NCI-H1436 treated with DMSO at 0.1 percent for 48 hours (cell line): ENCODE measurements at regions not wholly inside any gene's neighbourhood (a gene's known extent, or its start where the extent isn't known, plus 50 kb on each side); places are given as distances from the start of the nearest gene placed in this dataset.

ENCODE experiments used
- DNase-seq: peaks from one replicate; lab custom pipeline; 2025; lab: John Stamatoyannopoulos, UW

GRCh38 chr22:47816863-47817210, 1054.4 kb downstream of the TBC1D22A start:
- DNase-seq: no peak

GRCh38 chr22:47816121-47816862, 1053.8 kb downstream of the TBC1D22A start:
- DNase-seq: no peak

DNA sequence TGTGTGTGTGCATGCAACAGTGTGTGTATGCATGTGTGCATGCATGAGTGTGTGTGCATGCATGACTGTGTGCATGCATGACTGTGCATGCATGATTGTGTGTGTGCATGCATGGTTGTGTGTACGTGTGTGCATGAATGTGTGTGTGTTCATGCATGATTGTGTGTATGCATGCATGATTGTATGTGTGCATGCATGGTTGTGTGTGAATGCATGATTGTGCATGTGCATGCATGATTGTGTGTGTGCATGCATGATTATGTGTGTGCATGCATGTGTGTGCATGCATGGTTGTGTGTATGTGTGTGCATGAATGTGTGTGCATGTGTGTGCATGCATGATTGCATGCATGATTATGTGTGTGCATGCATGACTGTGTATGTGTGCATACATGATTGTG, 1052.0 kb downstream of the TBC1D22A start:
- DNase-seq: no peak

- no peak for DNase-seq
Observed at GRCh38 chr22:47813661-47814060, 1051.2 kb downstream of the TBC1D22A start.

GRCh38 chr22:47811971-47812370, 1049.5 kb downstream of the TBC1D22A start:
- no peak for DNase-seq

DNA sequence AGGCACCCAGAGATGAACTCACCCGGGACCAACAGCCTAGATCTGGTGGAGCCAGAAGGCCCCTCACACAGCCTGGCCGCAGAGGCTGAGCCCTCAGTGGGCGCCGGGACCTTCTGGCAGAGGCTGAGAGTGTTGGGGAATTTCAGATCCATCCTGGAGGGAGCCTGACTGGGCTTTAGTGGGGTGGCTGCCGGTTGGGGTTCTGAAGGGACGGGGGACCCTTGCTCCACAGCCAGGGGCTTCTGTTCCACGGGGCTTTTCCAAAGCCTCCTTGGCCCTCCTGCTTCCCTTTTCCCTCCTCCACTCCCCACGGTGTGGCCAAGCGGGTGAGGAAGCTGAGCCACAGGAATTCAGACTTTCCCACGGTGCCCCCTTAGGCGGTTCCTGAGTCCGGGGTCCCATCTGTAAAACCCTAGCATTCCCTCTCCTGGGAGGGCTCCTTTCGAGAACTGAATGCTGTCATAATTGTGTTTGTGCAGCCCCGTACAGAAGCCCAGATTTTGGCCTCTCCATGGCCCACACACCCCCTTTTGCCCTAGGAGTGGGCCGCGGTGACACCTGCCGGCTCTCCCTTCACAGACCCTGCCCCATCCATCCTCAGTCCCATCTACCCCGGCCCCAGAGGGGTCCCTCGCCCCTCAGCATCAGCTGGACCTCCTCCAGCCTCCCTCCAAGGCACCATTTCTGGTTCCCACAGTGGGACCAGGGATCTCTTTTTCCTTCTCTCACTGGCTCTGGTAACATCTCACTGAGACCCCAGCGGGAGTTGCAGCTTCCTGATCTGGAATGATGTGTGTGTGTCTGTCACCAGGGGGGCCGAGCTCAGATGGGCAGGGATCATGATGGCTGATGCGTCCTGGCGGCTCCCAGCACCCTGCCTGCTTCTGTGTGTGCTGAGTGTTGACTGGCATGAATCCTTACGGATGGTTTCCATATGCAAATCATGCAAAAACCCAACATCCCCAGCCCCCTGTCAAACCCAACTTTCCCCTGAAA, 1048.4 kb downstream of the TBC1D22A start:
- no peak for DNase-seq

DNA sequence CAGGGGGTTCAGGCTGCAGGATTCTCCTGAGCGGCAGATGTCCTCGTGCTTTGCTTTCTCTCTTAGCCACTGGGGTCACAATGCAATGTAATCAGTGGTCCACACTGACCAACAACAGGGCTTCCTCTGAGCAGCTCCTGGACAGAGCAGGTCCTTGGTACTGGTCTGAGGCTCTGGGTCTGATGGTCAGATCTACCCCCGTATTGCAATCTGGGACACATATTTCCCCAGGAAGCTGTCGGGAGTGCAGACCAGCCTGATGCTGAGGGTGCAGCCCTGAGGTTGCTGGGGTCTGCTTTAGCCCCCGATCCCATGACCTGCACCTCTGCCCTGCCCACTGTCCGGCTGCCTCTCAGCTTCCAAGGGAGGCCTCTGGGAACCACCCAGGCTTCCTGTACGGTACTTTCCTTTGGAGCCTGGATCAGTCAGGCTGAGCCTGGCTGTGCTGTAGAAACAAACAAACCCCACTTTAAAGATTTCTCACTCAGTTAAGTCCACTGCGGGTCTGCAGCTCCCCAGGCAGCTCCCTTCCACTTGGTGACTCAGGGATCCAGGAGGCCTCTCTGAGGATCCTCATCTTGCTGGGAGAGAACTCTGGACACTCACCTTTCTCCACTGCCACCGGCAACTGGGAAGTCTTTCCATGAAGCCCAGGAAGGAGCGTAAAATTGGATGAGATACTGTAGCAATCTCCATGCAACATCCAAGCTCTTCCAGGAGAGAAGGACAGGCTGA, 1046.6 kb downstream of the TBC1D22A start:
- no peak for DNase-seq

DNA sequence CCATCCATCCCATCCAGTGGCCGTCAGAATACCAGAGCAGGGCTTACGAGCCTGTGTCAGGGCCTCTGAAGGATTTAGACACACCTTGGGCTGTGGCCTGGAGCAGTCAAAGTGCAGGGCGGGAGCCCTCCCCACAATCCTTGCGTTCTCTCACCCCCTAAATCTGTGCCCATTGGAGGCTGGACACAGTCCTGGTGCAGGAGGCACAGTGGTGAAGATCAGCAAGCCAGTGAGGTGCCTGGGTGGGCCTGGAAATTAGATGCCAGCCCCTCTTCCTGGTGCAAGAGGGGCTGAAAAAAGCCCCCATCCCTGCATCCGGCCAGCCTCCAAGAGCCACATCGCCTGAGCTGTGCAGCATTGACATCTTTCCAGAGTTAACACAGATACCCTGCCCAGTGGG, 1045.8 kb downstream of the TBC1D22A start:
- no peak for DNase-seq

DNA sequence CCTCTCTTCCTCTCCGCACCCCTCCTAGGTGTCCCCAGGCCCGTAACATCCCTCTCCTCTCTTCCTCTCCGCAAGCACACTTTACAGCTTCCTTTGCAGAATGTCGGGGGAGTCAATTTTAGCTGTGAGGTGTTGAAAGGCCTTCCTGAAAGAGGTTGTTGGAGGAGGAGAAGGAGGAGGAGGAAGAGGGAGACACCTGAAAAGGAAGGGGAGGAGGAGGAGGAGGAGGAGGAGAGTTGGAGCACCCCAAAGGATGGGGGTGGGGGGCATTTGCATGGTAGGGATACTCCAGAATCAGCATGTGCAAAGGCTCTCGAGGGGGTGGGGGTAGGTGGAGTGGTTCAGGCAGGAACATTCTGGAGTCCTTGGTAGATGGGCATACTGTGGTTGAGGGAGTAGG, 1045.1 kb downstream of the TBC1D22A start:
- no peak for DNase-seq

DNA sequence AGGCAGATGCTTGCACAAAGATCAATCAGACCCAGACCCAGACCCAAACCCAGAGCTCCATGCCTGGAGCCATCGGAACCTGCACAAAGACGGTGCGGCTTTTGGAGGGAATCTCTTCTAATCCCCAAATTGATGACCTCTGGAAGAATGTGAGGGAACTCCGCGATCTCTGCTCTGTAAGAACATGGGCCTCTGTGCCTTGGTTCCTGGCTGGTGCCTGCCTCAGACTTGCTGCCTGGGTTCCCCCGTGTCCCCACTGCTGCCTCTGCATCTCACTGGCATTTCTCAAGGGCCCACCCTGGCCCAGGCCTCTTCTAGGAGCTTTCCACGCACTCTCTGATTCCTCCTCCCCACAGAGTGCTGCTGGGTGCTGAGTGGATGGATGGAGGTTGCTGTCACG, 1044.4 kb downstream of the TBC1D22A start:
- no peak for DNase-seq

GRCh38 chr22:47805394-47805935, 1043.0 kb downstream of the TBC1D22A start:
- DNase-seq: no peak

DNA sequence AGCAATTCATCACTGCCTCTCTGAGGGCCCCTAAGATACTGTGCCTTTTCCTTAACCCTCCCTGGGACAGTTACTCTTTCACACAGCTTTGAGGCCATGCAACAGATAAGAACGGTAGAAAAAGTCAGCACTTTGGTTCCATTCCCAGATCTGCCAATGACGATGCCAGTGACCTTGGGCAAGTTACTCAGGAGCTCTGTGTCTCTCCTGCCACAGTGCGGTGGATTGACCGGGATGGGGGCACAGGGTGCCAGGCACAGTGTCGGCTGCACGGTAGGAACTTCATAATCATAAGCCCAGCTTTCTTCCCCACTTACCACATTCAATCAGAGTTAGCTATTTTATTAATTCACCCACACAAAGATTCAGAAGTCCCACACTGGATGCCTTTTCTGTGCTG, 1041.8 kb downstream of the TBC1D22A start:
- no peak for DNase-seq

GRCh38 chr22:47802421-47802820, 1040.0 kb downstream of the TBC1D22A start:
- no peak for DNase-seq

- no peak for DNase-seq
Observed at GRCh38 chr22:47801541-47802245, 1039.2 kb downstream of the TBC1D22A start.

GRCh38 chr22:47798229-47798628, 1035.8 kb downstream of the TBC1D22A start:
- DNase-seq: no peak

- no peak for DNase-seq
Observed at GRCh38 chr22:47797342-47797945, 1035.0 kb downstream of the TBC1D22A start.

DNA sequence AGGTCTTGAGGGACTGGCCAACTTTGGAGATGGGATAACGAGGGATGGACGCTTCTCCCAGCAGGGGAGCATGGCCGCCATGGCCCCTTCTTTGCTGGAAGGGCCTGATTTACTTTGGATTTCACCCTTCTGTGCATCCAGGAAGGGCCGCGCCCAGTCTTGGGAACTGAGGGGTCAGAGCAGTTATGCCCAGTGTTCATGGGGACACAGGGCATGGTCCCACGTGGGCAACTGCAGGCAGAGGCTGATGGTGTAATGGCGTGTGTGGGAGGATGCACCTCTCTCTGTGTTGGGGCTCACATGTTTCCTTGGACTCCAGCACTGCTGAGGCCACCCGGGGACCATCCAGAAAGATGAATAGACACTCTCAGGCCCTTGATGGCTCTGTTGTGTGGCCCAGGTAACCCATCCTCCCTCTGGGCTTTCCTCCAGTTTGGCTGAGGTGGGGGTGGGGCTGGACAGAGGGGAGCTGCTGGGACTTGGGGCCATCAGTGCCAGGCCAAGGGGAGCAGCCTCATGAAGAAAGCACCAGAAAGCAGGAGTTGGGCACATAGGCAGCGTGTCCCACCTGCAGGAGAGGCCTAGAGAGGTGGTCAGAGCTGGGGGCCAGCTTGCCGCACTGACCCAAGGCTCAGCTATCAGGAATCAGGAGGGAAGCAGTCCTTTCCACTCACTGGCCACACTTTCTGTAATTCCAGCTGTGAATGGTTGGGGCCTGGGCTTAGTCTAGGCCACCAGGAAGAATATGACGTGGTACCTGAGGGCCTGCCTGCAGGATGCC, 1033.9 kb downstream of the TBC1D22A start:
- DNase-seq: no peak

GRCh38 chr22:47795477-47796127, 1033.2 kb downstream of the TBC1D22A start:
- no peak for DNase-seq

GRCh38 chr22:47794851-47795250, 1032.4 kb downstream of the TBC1D22A start:
- DNase-seq: no peak
